Common myeloid progenitor, CD34-positive (primary cell): ENCODE measurements at regions not wholly inside any gene's neighbourhood (a gene's known extent, or its start where the extent isn't known, plus 50 kb on each side); places are given as distances from the start of the nearest gene placed in this dataset.

Source experiments
- CTCF ChIA-PET: fragments of 350-600 bp; sonication (Branson Sonifier 250); formaldehyde crosslinking; loops from one replicate; lab custom pipeline; 2021; ENCODE audit warnings: antibody characterized with exemption; lab: Charles Lee
- POLR2A ChIA-PET: fragments of 350-600 bp; sonication (Branson Sonifier 250); formaldehyde crosslinking; loops from one replicate; lab custom pipeline; 2021; ENCODE audit warnings: antibody characterized with exemption; lab: Charles Lee
- DNase-seq, 3 donors: peaks; one replicate each; pipeline versions ENCODE4 v3.0.0 to v3.0.0-alpha.2; 2013
- H3K27ac ChIP-seq, 2 experiments: 1 replicate in 1 of 2; 2 replicates in 1 of 2; pipeline ENCODE4 v1.7.0; 2013; ENCODE audit warnings: inconsistent platforms in 2 of 2, low read length in 2 of 2, mild to moderate bottlenecking in 2 of 2, low read depth in 1 of 2, moderate library complexity in 1 of 2; ENCODE audit not compliant: severe bottlenecking in 2 of 2, insufficient read depth in 1 of 2, poor library complexity in 1 of 2
- H3K27me3 ChIP-seq, 5 experiments: replicated peaks in 2 of 5; 1 replicate in 3 of 5; 2 replicates in 2 of 5; pipeline versions ENCODE4 v1.6.1 to v1.7.0; 2013; ENCODE audit warnings: low read length in 4 of 5, mild to moderate bottlenecking in 2 of 5, moderate library complexity in 2 of 5, inconsistent platforms in 1 of 5; ENCODE audit not compliant: insufficient read depth in 5 of 5, control insufficient read depth in 4 of 5
- H3K36me3 ChIP-seq, 4 experiments: 1 replicate in 2 of 4; 2 replicates in 2 of 4; pipeline versions ENCODE4 v1.6.1 to v1.7.0; 2013; ENCODE audit warnings: low read length in 3 of 4, control low read depth in 1 of 4, mild to moderate bottlenecking in 1 of 4; ENCODE audit not compliant: control insufficient read depth in 4 of 4, insufficient read depth in 4 of 4
- H3K4me1 ChIP-seq, 4 experiments: 1 replicate in 3 of 4; 2 replicates in 1 of 4; pipeline versions ENCODE4 v1.6.1 to v1.7.1; 2013; ENCODE audit warnings: low read length in 3 of 4, mild to moderate bottlenecking in 3 of 4, control low read depth in 1 of 4, inconsistent platforms in 1 of 4, moderate library complexity in 1 of 4; ENCODE audit not compliant: control insufficient read depth in 4 of 4, insufficient read depth in 4 of 4; ENCODE audit errors: control extremely low read depth in 1 of 4
- H3K4me3 ChIP-seq, 7 experiments: 1 replicate in 4 of 7; 2 replicates in 3 of 7; pipeline versions ENCODE4 v1.5.1 to v1.7.0; 2013; ENCODE audit warnings: mild to moderate bottlenecking in 7 of 7, low read length in 6 of 7, moderate library complexity in 6 of 7, inconsistent platforms in 2 of 7, low read depth in 2 of 7, control low read depth in 1 of 7; ENCODE audit not compliant: insufficient read depth in 4 of 7, control insufficient read depth in 1 of 7; ENCODE audit errors: extremely low read depth in 1 of 7
- H3K9me3 ChIP-seq, 5 experiments: 1 replicate in 4 of 5; 2 replicates in 1 of 5; pipeline versions ENCODE4 v1.6.1 to v1.7.1; 2013; ENCODE audit warnings: low read length in 4 of 5, mild to moderate bottlenecking in 2 of 5, inconsistent platforms in 1 of 5, low read depth in 1 of 5, moderate library complexity in 1 of 5; ENCODE audit not compliant: control insufficient read depth in 4 of 5, insufficient read depth in 2 of 5; ENCODE audit errors: control extremely low read depth in 1 of 5
- WGBS: methylation state at CpG from one replicate; pipeline ENCODE4 v1.1.5; 2013; ENCODE audit not compliant: insufficient coverage; 5-methylcytosine and 5-hydroxymethylcytosine counted together

- Histone ChIP-seq H3K9me3 (no peaks in the 10 kb centered on the region), H3K27ac (no peak overlapping the region), H3K4me1 (peaks cover 0 to 4% (median 1%) of the 10 kb centered on the region in 4 experiments), H3K36me3 (no peaks in the 10 kb centered on the region), H3K27me3 (peaks cover 0 to 16% (median 12%) of the 10 kb centered on the region in 5 experiments), H3K4me3 (no peak overlapping the region)
- POLR2A ChIA-PET, result no interaction called here
- WGBS, result 97% methylated on average over 3 of the region's 3 CpGs
- CTCF ChIA-PET, result no interaction called here
- no peak for DNase-seq
These were observed 138.8 kb downstream of the ADCYAP1R1 start for GRCh38 chr7:31190906-31191305.

- H3K9me3 ChIP-seq, result peaks cover 0 to 5% (median 0%) of the 10 kb centered on the region in 5 experiments
- H3K27ac ChIP-seq, result no peak overlapping the region
- no peaks in the 10 kb centered on the region for H3K4me1 ChIP-seq
- POLR2A ChIA-PET, result no interaction called here
- CTCF ChIA-PET, result interaction anchor here (1.0 to 1.1 kb wide), 2 partner anchors 11 to 52 kb away, joined by 3 to 4 read pairs; no protein-coding TSS in a partner anchor
- no peak for DNase-seq
- H3K4me3 ChIP-seq, result no peak overlapping the region
- no peaks in the 10 kb centered on the region for H3K36me3 ChIP-seq
- peaks cover 0 to 5% (median 0%) of the 10 kb centered on the region in 5 experiments for H3K27me3 ChIP-seq
- WGBS, result 83% methylated on average over 1 of the region's 1 CpG
These were observed 134.1 kb downstream of the ADCYAP1R1 start for GRCh38 chr7:31186202-31186601.

DNA sequence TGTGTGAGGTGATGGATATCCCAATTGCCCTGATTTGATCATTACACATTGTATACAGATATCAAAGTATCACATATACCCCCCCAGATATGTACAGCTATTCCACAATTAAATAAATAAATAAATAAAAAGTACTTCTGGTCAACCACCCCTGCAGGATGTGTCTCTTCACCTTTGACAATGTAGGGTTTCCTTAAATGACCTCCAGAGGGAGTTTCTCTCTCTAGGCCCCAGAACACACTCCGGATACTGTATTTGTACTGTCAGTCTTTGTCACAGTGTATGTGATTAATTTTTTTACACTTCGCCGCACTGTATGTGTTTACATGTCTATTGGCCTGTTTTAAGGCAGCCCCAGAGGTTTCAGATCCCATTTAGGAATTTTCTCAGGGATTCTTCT, 123.6 kb downstream of the ADCYAP1R1 start:
- Histone ChIP-seq H3K27ac (no peak overlapping the region), H3K27me3 (peaks cover 0 to 5% (median 2%) of the 10 kb centered on the region in 5 experiments), H3K4me3 (no peak overlapping the region), H3K36me3 (no peaks in the 10 kb centered on the region), H3K4me1 (no peaks in the 10 kb centered on the region), H3K9me3 (no peaks in the 10 kb centered on the region)
- ChIA-PET CTCF (interaction anchor here (1.9 kb wide), 1 partner anchor 10 kb away, joined by 4 read pairs; no protein-coding TSS in a partner anchor), POLR2A (no interaction called here)
- 100% methylated on average over 2 of the region's 3 CpGs for WGBS
- no peak for DNase-seq

DNA sequence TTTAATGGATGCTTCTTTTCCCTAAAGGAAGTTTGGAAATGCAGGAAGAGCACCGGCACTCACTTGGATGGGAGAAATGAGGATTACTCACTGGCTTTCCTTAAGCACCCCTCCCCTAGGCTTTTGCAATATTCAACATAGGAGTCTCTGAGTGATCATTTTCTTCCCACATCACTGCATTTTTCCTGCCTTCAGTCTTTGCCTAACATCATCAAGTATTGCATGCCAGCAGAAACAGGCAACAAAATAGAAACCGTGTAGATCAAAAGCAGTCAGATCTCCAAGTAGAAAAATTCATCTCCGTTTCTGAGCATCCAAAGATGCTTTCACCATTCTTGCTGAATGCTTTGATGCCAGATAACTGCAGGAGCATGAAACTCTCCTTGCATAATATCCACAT, 119.9 kb downstream of the ADCYAP1R1 start:
- Histone ChIP-seq H3K36me3 (no peaks in the 10 kb centered on the region), H3K27ac (no peak overlapping the region), H3K4me1 (no peaks in the 10 kb centered on the region), H3K27me3 (peaks cover 0 to 7% (median 2%) of the 10 kb centered on the region in 5 experiments), H3K4me3 (no peak overlapping the region), H3K9me3 (no peaks in the 10 kb centered on the region)
- 81% methylated on average over 2 of the region's 3 CpGs for WGBS
- CTCF ChIA-PET, result no interaction called here
- POLR2A ChIA-PET, result no interaction called here
- DNase-seq, result no peak

GRCh38 chr7:31171216-31171785, 119.2 kb downstream of the ADCYAP1R1 start:
- CTCF ChIA-PET, result no interaction called here
- Histone ChIP-seq H3K4me3 (no peak overlapping the region), H3K36me3 (no peaks in the 10 kb centered on the region), H3K9me3 (no peaks in the 10 kb centered on the region), H3K4me1 (no peaks in the 10 kb centered on the region), H3K27me3 (peaks cover 0 to 7% (median 2%) of the 10 kb centered on the region in 5 experiments), H3K27ac (no peak overlapping the region)
- POLR2A ChIA-PET, result no interaction called here
- DNase-seq, result no peak
- 80% methylated on average over 6 of the region's 9 CpGs for whole genome bisulfite sequencing
